Stomach (tissue), 8 donors: ENCODE measurements at regions not wholly inside any gene's neighbourhood (a gene's known extent, or its start where the extent isn't known, plus 50 kb on each side); places are given as distances from the start of the nearest gene placed in this dataset.

Experiments
- DNase-seq, 2 donors: peaks; one replicate each; pipeline versions ENCODE4 v3.0.0 to v3.0.0-alpha.2; 2013 to 2019
- H3K27ac ChIP-seq, 5 donors: fragments of 200-600 bp in 4 of 5; sonication (generic) in 4 of 5; one replicate each; pipeline ENCODE4 v1.5.1; 2013 to 2019; ENCODE audit warnings: mild to moderate bottlenecking in 1 of 5, moderate library complexity in 1 of 5
- H3K27me3 ChIP-seq, 3 donors: fragments of 200-600 bp; sonication (generic); one replicate each; pipeline ENCODE4 v1.5.1; 2017 to 2019; ENCODE audit warnings: mixed run types in 1 of 3
- H3K36me3 ChIP-seq, 4 donors: fragments of 200-600 bp; sonication (generic); 1 replicate in 3 of 4; 2 replicates in 1 of 4; pipeline ENCODE4 v1.5.1; 2016 to 2019
- H3K4me1 ChIP-seq, 4 donors: fragments of 200-600 bp; sonication (generic); one replicate each; pipeline ENCODE4 v1.5.1; 2016 to 2019
- H3K4me3 ChIP-seq, 4 donors: fragments of 200-600 bp; sonication (generic) in 3 of 4; one replicate each; pipeline ENCODE4 v1.5.1; 2016 to 2019; ENCODE audit warnings: mild to moderate bottlenecking in 1 of 4
- H3K9me3 ChIP-seq, 4 donors: fragments of 200-600 bp; sonication (generic); one replicate each; pipeline ENCODE4 v1.5.1; 2016 to 2019
- EP300 ChIP-seq: sonication (generic); formaldehyde crosslinking; IDR thresholded peaks from one replicate; pipeline ENCODE4 v1.6.1; 2017; ENCODE audit warnings: antibody characterized with exemption
- POLR2A ChIP-seq, 4 donors: fragments of 450-650 bp; IDR thresholded peaks; one replicate each; pipeline ENCODE4 v1.6.1; 2016; ENCODE audit warnings: antibody characterized with exemption in 4 of 4, control low read depth in 2 of 4, mild to moderate bottlenecking in 1 of 4, moderate library complexity in 1 of 4
- POLR2AphosphoS5 ChIP-seq, 3 donors: sonication (generic); formaldehyde crosslinking; IDR thresholded peaks; one replicate each; pipeline ENCODE4 v1.6.1; 2016; ENCODE audit warnings: antibody characterized with exemption in 3 of 3
- WGBS, 5 donors: extraction: QIAGEN DNeasy Blood & Tissue Kit in 3 of 5; methylation state at CpG; one replicate each; pipeline versions ENCODE4 v1.1.5 to v1.1.7; 2013 to 2018; 5-methylcytosine and 5-hydroxymethylcytosine counted together
- intact Hi-C: fragments of 100-400 bp; cut with DNase I; formaldehyde crosslinking; loops from one replicate; pipeline ENCODE4 v1.15.1; 2023; ENCODE audit warnings: low total_unique reads
- TF ChIP-seq, protein P1 (sequence below), 7 experiments: fragments of 450-650 bp in 4 of 7; fragments of 200-600 bp in 3 of 7; sonication (generic) in 3 of 7; IDR thresholded peaks; one replicate each; pipeline ENCODE4 v1.5.1; 2016 to 2019; ENCODE audit warnings: antibody characterized with exemption in 7 of 7, control low read depth in 2 of 7, mild to moderate bottlenecking in 1 of 7
- donor health status: healthy with polysubstance abuse.
- donor health status: Bipolar disorder and iron deficiency.
- donor health status: healthy.

- WGBS, 5 donors, result 66 to 87% (median 83%) methylated on average over 4 of the region's 4 CpGs
- Histone ChIP-seq H3K4me3 (no peak overlapping the region), H3K9me3 (no peaks in the 10 kb centered on the region), H3K27ac (no peak overlapping the region), H3K4me1 (no peaks in the 10 kb centered on the region), H3K36me3 (no peaks in the 10 kb centered on the region), H3K27me3 (no peaks in the 10 kb centered on the region)
- TF ChIP-seq, protein P1, sequence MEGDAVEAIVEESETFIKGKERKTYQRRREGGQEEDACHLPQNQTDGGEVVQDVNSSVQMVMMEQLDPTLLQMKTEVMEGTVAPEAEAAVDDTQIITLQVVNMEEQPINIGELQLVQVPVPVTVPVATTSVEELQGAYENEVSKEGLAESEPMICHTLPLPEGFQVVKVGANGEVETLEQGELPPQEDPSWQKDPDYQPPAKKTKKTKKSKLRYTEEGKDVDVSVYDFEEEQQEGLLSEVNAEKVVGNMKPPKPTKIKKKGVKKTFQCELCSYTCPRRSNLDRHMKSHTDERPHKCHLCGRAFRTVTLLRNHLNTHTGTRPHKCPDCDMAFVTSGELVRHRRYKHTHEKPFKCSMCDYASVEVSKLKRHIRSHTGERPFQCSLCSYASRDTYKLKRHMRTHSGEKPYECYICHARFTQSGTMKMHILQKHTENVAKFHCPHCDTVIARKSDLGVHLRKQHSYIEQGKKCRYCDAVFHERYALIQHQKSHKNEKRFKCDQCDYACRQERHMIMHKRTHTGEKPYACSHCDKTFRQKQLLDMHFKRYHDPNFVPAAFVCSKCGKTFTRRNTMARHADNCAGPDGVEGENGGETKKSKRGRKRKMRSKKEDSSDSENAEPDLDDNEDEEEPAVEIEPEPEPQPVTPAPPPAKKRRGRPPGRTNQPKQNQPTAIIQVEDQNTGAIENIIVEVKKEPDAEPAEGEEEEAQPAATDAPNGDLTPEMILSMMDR (IDR thresholded peaks at IDR 0.05), result no peak
- TF ChIP-seq EP300 (no peak), POLR2AphosphoS5 (IDR thresholded peaks at IDR 0.05) (no peak), POLR2A (IDR thresholded peaks at IDR 0.05) (no peak)
- intact Hi-C loops, result no loop called here
- DNase-seq, result no peak
These were observed 51.3 kb upstream of the OR9G4 start for GRCh38 chr11:56799691-56800210.
